ENCODE measurements at regions not wholly inside any gene's neighbourhood (a gene's known extent, or its start where the extent isn't known, plus 50 kb on each side); places are given as distances from the start of the nearest gene placed in this dataset.
"Not testable (repeated sequence)": the region's sequence is repeated elsewhere in the genome, so short reads cannot be mapped to it uniquely, and the experiment has no call there.

DNA sequence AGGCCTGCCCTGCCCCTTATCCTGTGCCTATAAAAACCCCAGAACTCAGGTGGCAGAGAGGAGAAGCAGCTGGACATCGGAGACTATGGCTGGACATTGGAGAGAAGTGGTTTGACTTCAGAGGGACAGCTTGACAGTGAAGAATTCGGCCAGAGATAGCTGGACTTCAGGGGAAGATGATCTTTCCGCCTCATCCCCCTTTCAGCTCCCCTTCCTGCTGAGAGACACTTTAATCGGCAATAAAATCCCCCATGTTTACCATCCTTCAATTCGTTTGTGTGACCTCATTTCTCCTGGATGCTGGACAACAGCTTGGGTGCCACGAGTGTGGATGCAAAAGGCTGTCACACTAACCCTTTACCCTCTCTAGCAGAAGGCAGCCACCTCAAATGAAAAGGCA is 134.1 kb upstream of the TUT7 start:
- no peak for DNase-seq (ENCODE audit: low spot score)

DNA sequence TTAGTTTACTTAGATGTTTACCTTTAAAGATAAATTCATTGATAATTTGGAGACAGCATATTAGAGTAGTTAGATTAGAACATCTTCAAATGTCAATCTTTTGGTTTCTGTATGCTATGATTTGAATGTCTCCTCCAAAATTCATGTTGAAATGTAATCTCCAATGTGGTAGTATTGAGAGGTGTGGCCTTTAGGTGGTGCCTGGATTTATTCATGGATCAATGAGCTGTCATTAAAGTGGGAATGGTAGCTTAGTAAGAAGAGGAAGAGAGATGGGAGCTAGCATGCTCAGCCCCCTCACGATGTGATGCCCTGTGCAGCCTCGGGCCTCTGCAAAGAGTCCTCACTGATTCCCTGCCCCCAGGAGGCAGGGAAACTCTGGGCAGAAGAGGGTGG is 133.6 kb upstream of the TUT7 start:
- DNase-seq (ENCODE audit: low spot score), result no peak

DNA sequence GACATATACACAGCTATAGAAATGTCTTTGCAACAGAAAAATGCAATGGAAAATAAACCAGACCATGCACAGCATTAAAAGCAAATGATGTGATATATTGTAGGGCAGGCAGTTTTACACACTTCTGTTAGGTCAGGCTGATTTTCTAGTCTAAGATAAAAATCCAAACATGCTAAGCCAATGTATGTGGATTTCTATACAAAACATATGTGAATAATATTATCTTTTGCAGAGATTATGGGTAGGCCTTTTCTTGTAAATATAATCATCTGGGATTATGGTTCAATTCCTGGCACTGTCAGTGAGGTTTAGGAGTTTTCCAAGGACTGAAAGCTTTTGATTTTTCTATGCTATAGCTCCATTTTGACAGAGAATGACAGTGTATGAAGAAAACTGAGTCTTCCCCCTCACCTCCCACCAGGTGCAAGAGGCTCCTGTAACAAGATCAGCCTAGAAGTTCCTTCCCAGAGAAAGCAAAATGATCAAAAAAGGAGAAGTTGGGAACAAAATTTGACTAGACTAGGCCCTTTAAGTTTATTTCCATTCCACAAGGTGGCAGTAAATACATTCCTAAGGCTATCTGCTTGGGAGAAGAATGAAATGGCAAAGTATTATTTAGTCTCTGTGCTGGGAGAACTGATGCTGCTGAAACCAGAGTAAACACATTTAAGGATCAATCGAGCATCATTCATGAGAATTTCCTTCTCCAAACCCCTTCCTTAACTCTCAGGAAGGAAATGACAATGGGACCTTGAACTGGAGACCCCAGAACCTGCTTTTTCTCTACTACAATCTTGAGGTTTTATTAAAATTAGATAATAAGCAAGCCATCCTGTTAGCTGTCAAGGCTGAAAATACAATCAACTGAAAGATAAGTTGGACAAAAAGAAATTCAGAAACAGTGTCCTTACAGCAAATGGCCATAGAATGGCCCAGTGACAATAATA is 133.0 kb upstream of the TUT7 start:
- no peak for DNase-seq (ENCODE audit: low spot score)

DNA sequence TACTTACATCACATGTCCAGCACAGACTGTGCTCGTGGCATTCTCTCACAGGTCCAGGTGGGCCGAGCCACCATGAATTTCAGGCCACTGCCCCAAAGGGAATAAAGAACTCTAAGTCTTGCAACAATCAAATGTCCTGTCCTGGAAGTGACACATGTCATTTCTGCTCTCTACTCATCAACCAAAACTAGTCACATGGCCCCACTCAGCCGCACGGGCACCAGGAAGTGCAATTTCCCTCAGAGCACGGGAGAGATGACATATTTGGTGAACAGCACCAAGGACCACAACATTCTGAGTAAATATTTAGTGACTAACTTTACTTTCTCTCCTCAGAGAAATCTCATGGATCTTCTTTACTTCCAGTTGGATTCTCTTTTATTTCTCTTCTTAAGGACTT is 131.1 kb upstream of the TUT7 start:
- DNase-seq (ENCODE audit: low spot score), result no peak

DNA sequence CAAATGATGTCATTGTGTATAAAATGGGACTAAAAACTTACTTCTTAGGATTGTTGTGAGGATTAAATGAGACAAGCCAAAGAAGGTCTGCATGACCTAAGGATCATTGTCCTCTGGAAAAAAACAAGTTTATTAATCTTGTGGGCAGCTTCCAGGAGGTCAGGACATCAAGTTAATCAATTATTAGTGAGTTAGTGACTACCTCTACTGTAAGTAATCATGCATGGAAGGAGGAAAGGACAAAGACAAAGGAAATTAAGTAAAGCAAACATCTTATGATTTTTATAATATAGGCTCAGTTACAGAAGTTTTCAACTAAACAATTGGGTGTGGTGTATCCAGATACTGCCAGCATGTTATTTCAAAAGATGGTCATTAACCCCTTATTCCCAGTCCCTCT is 129.3 kb upstream of the TUT7 start:
- DNase-seq (ENCODE audit: low spot score), result no peak

DNA sequence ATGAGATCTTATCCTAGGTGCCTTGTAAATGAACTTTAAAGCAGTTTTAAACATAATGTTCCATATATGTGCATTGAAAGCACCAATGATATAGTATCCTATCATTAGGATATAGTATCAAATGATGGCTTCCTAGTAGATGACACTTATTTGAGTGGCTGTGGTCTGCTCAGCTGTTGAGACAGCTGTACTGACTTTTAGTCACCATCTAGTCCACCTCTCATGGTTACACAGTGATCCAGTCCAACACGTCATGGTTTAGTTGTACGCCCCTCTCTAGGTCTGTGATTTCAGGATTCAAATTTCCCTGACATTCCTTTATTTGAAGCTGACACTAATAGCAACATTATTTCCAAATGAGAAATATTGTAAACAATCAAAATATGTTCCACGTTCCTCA is 127.3 kb upstream of the TUT7 start:
- DNase-seq (ENCODE audit: low spot score), result no peak

DNA sequence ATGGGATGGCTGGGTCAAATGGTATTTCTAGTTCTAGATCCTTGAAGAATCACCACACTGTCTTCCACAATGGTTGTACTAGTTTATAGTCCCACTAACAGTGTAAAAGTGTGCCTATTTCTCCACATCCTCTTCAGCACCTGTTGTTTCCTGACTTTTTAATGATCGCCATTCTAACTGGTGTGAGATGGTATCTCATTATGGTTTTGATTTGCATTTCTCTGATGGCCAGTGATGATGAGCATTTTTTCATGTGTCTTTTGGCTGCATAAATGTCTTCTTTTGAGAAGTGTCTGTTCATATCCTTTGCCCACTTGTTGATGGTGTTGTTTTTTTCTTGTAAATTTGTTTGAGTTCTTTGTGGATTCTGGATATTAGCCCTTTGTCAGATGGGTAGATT is 121.0 kb upstream of the TUT7 start:
- DNase-seq (ENCODE audit: low spot score), result not testable (repeated sequence)

DNA sequence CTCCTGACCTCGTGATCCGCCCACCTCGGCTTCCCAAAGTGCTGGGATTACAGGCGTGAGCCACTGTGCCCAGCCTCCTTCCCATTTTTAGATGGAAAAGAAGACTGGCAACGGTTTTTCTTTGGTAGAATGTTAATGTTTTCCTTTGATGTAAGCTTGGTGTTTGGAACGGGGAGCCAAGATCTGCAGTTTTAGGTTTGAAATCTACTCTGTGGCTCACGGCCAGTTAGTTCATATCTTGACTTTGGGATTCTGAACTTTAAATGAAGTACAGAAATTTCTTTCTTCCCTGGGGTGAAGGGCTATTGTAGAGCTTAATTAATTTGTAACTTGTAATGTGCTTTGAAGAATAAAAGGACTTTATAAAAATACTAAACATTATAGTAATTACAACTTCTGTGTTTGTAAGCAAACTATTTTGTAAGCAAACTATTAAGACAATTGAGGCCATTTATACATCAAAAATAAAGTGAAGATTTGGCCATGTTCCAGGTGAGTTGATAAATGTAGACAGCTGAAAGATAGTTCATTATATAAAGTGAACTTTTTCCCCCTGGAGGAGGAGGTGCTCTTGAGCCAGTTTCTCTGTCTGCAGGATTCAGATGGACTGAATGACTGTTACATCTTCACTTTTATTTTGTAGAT is 117.1 kb upstream of the TUT7 start:
- DNase-seq (ENCODE audit: low spot score), result no peak

DNA sequence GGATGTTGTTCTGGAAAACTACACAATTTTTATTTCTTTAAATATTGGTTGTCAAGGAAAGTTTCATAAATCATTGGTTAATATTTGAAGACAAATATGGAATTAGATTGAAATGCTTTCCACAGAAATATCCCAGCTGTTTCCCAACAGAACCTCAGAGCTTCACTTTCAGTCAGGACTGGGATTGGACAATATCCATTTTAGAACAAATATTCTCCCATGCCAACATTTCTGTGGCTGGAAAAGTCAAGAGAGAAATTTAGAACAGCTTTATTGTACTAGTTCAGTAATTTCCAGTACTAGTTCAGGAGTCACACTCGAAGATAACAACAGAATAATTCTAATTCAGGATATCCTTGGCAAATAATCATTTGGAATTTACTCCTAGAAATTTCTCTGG is 116.1 kb upstream of the TUT7 start:
- no peak for DNase-seq (ENCODE audit: low spot score)

DNA sequence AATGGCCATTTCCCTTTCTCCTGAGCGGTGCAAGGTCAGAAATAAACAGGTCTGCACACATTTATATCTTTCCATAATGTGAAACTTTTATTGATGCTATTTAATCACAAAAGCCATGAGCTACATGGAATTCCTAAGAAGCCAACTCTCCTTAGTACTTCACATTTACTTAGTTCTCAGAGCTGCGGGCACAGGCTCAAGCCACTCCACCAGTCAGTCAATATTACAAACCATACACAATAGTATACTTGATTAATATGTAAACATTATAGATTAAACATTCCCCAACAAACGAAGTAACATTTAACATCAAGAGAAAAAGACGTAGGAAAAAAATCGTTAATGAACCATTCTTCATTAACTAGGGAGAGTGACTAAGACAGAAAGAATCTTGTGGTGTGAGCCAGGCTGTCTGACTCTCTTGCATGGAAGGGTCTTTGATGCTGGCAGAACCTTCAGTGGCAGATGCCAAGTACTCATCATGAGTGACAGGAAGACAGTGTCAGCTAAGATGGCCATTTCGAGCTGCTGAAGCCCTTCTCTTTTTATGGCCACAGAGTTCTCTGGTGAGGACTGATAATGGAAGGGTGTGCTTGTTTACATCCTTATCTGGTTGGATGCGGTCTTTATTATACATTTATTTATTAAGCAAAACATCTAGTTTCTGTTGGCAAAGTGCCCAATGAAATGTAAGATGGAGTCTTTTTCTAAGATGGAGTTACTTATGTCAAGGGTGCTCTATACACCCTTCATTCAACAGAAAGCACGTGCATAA is 115.5 kb upstream of the TUT7 start:
- no peak for DNase-seq (ENCODE audit: low spot score)

DNA sequence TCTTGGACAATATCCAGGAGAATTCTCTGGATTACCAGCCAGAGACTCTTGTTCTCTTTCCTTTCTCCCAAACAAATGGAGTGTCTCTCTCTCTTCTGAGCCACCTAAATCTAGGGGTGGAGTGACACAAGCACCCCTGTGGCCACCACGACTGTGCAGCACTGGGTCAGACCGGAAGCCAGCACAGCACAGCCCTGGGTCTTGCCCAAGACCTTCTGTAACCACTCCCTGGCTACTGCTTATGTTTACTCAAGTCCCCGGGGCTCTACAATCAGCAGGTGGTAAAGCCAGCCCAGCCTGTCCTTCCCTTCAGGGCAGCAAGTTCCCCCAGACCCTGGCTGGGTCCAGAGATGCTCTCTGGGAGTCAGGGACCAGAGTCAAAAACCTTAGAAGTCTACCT is 110.0 kb upstream of the TUT7 start:
- no peak for DNase-seq (ENCODE audit: low spot score)

DNA sequence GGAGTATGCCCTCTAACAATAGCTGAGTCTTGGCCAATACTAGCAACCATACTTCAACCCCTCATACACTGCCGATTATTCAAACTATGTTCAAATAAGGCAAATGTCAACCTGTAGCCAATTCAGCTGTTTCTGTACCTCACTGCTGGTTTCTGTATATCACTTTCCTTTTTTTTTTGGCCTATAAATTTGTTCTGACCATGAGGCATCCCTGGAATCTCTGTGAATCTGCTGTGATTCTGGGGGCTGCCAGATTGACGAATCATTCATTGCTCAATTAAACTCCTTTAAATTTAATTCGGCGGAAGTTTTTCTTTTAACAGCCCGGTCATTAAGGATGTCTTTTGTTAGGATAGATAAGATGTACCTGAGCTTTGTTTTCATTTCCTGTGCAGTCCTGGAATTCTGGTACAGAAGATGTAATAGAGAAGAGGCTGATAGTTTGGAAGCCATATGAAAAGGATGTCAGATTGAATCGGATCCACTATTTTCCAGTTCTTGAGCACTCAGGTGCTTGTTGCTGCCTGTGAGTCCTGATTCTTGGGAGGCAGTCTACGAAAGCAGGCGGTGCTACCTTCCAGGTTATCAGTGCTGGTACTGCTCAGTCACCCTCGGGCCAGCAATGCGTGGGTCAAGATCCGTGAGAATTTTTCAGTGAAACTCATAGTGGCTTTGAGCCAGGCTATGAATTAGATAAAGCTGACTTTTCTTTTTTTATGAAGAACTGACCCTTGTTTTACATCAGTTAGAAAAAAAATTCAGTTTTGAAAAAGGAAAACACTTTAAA is 106.2 kb upstream of the TUT7 start:
- DNase-seq (ENCODE audit: low spot score), result no peak

DNA sequence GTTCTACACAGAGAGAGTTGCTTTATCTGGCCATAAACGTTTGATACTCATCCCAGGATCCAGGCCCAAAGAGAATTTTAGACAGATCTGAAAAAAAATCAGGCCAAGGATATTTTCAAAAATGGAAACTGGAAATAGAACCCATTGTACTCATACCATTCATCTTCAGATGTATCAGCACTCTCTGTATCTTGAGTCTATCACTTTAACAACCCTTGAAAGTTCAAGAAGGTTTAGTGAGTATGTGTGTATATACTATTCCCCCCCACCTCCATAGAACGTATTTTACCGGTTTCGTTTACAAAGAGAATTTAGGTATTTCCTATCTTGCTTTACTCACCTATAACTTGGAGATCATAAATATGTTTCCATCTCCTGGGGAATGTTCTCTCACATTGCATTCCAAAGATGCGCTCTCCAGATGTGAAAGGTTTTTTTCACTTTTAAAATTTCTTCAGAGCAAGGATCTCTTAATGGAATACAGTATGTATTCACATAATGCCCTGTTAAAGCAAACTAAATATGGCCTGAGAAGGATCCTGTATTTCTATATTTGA is 105.5 kb upstream of the TUT7 start:
- no peak for DNase-seq (ENCODE audit: low spot score)

DNA sequence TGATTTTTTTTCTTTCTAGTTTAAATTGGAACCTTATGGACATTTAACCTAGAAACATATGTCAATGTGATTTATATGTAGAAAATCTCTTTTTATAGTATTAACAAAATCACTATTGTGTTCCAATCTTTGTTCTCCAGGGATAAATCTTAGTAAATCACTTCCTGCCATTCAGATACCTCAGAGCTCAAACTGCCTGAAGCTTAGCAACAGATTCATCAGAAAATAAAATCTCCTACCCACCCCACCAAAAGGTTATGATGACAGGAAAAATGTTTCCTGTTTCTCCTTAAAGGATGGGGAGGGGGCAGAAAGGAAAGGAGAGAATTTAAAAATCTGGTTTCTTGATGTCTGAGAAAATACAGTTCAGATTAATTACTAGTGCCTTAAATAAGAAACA is 105.0 kb upstream of the TUT7 start:
- DNase-seq (ENCODE audit: low spot score), result no peak

DNA sequence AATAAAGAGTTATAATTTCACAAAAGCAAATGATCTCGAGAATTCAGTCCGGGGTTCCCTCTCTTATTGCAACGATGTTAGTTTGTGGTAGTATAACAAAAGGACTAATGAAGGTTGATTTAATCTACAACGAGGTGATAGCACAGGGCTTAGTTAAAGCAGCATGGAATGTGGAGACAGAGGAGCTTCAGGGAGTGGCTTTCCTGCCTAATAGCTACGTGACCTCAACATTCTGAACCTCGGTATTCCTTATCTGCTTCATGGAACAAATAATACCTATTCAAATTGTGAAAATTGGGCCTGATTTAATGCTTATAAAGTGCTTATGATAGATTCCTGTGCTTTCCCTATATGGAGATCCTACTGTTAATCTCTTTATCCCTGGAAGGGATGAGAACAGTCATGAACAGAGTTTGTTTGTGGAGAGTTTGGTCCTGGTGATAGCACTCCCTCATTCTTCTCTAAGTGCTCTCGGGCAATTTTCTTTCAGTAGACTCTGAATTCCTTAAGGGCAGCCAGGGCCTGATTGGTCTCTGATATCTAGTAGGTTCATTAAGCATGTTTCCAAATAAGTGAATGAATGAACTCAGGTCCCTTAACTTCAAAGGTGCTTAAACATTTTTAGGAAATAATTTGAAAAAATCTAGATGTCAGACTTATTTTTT is 104.1 kb upstream of the TUT7 start:
- DNase-seq (ENCODE audit: low spot score), result no peak

DNA sequence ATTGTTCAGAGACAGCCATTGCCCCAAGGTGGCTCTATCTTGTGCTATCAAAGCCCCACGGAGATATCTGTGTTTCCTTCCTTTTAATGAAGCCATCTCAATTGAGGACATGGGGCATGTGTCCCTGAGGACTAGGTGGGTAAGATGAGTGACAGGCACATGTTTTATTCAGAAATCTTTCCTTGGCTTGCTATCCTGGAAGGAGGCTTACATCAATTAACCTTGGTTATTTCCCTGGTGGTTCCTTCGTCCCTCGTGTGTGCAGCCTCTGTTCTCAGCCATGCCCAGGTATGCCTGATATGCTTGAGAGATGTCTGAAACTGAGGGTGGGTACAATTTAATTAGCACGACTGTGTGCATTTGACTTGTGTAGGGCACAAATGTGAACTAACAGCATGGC is 102.2 kb upstream of the TUT7 start:
- no peak for DNase-seq (ENCODE audit: low spot score)

DNA sequence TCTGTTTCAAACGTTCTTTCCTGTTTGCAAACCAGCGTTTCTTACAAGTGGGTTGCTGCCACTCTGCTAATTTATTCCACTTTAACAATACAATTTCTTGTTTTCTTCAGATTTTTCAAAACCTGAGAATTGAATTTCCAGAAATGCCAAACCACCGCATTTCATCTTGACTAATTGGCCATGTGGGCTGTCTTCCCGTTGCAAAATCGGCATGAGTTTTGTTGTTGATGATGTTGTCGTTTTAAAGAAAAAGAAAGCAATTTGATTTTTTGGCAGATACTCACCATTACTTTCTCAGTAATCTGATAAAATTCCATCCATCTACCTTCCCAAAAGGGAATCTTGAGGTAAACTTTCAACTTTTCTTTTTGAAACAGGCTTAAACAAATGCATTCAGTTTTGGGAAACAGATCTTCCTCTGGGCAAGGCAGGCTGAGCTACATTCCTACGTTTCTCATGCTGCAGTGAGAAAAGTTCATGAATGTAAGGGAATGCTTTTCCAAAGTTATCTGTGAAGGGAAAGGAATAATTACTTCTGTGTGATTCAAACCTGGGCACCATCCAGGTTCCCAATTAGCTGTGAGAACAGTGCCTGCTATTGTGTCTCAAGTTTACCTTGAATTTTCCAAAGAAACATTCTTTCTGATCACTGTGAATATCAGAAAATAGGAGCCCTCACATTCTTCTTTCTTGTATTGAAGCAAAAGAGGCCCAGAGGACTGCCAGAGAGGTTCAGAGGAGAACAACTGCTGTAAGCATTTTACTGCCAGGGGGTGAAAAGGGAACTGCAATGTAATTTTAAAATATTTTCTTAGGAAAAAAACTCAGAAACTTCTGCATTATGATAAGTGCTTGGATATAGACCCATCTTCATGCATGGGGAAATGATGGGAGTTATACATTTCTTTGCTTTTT is 100.7 kb upstream of the TUT7 start:
- no peak for DNase-seq (ENCODE audit: low spot score)

DNA sequence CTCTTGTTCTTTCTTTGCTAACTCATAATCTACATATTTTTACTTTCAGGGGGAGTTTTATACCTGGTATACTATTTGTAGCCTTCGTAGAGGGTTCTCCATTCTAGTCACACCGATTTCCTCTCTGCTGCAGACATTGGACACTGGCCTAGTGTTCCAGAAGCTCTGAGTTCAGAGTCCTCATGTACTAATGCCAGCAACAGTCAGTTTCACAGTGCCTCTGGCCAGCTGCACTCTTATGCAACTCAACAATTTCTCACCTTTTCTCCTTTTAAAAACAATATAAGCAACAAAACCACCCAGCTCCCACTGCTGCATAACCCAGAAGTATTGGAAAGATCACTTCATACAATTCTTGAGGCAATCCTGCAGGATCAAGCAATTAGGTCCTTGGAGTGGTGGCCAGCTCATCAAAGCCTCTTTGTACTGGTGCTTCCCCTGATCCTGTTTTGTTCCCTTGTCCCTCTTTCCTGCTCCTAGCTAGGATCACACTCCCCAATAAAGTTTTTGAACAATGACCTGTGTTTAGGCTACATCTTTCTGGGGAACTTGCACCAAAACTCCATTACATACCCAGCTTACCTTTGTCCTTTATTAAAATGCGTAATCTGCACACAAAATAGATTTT is 98.1 kb upstream of the TUT7 start:
- DNase-seq (ENCODE audit: low spot score), result no peak

DNA sequence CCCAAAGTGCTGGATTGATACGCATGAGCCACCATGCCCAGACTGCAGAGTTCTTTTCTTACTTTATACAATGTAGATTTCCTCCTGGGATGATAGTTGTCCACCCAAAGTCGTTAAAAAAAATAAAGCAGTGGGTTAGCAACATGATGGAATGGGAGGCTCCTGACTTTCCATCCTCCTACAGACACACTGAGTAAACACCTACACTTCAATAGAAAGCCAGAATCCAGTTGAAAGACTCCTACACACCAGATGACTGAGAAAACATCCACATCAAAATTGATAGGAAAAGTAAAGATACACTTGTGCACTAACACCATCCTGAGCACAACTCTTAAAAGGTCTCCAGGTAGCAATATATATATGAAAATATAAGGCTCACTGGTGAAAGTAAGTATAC is 95.0 kb upstream of the TUT7 start:
- no peak for DNase-seq (ENCODE audit: low spot score)

DNA sequence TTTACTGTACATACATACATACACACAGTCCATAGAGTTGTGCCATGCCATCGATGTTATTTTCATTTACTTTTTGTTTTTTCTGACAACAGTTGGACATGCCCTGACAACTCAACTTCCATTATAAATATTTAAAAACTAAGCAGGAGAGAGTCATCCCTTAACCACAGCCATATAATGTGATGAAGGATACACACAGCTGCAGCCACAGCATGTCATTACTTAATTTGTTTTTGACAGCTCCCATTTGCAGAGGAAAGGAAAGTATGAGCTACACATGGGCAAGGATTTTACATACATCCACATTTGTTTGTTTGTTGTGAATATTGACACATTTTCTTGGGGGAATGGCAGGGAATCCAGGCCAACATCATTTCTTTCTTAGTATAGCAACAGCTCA is 91.5 kb upstream of the TUT7 start:
- no peak for DNase-seq (ENCODE audit: low spot score)
